ENCODE measurements at regions not wholly inside any gene's neighbourhood (a gene's known extent, or its start where the extent isn't known, plus 50 kb on each side); places are given as distances from the start of the nearest gene placed in this dataset.

- TF ChIP-seq BHLHE40 (IDR thresholded peaks at IDR 0.05; ENCODE audit: low read depth, low read length) (no peak), BCL3 (IDR thresholded peaks at IDR 0.05) (no peak), POLR2A (IDR thresholded peaks at IDR 0.05; ENCODE audit: low read length) (no peak), MAX (IDR thresholded peaks at IDR 0.05) (no peak), CTCF (IDR thresholded peaks at IDR 0.05) (no peak), ZSCAN20 (CRISPR knock-in tag; IDR thresholded peaks at IDR 0.05) (no peak), SMC3 (IDR thresholded peaks at IDR 0.05) (no peak), RAD21 (conservative IDR thresholded peaks at IDR 0.05 in 1 of 2, IDR thresholded peaks at IDR 0.05 in 1 of 2) (no peak), FOSB (CRISPR knock-in tag; IDR thresholded peaks at IDR 0.05) (no peak), HES2 (IDR thresholded peaks at IDR 0.05) (no peak), ESRRA (IDR thresholded peaks at IDR 0.05; ENCODE audit: borderline replicate concordance, low read length) (no peak), EP300 (IDR thresholded peaks at IDR 0.05) (no peak)
Measured at GRCh38 chr5:110056580-110057114, 366.9 kb downstream of the MAN2A1 start.
